GM23338 (cell line): ENCODE measurements at regions not wholly inside any gene's neighbourhood (a gene's known extent, or its start where the extent isn't known, plus 50 kb on each side); places are given as distances from the start of the nearest gene placed in this dataset.

ENCODE experiments used
- CTCF ChIP-seq, 2 experiments: fragments of 200-600 bp in 1 of 2; sonication (generic) in 1 of 2; conservative IDR thresholded peaks; 2 replicates each; pipeline versions ENCODE4 v1.5.1 to v1.6.1; 2016 to 2017; ENCODE audit warnings: antibody characterized with exemption in 2 of 2, low read depth in 2 of 2, mild to moderate bottlenecking in 2 of 2, moderate library complexity in 1 of 2
- EZH2 ChIP-seq: fragments of 200-600 bp; sonication (generic); IDR thresholded peaks from one replicate; pipeline ENCODE4 v1.8.0; 2017; ENCODE audit warnings: antibody characterized with exemption, mild to moderate bottlenecking, low read depth; ENCODE audit not compliant: unreplicated experiment
- EZH2phosphoT487 ChIP-seq: fragments of 200-600 bp; sonication (generic); IDR thresholded peaks from one replicate; pipeline ENCODE4 v1.8.1; 2018; ENCODE audit warnings: antibody characterized with exemption; ENCODE audit not compliant: unreplicated experiment
- JUNB ChIP-seq: IDR thresholded peaks from one replicate; pipeline ENCODE4 v1.6.1; 2016; ENCODE audit warnings: antibody characterized with exemption; ENCODE audit not compliant: unreplicated experiment
- POLR2AphosphoS5 ChIP-seq: IDR thresholded peaks from 2 replicates; pipeline ENCODE4 v1.6.1; 2016; ENCODE audit warnings: antibody characterized with exemption, low read depth
- TF ChIP-seq, protein P1 (sequence below): IDR thresholded peaks from one replicate; pipeline ENCODE4 v1.6.1; 2018; ENCODE audit warnings: antibody characterized with exemption; ENCODE audit not compliant: unreplicated experiment

DNA sequence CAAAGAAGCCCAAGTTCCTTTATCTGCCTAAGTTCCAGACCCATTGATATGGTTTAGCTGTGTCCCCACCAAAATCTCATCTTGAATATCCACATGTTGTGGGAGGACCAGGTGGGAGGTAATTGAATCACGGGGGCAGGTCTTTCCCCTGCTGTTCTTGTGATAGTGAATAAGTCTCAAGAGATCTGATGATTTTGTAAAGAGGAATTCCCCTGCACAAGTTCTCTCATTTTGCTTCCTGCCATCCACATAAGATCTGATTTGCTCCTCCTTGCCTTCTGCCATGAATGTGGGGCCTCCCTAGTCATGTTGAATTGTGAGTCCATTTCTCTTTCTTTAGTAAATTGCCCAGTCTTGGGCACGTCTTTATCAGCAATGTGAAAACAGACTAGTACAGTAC is 860.2 kb downstream of the FSTL5 start:
- TF ChIP-seq CTCF (conservative IDR thresholded peaks at IDR 0.05; ENCODE audit: low read depth in 2 of 2): no peak
- TF ChIP-seq POLR2AphosphoS5: no peak
- TF ChIP-seq EZH2phosphoT487: no peak
- TF ChIP-seq JUNB: no peak
- TF ChIP-seq EZH2: no peak
- TF ChIP-seq, protein P1, sequence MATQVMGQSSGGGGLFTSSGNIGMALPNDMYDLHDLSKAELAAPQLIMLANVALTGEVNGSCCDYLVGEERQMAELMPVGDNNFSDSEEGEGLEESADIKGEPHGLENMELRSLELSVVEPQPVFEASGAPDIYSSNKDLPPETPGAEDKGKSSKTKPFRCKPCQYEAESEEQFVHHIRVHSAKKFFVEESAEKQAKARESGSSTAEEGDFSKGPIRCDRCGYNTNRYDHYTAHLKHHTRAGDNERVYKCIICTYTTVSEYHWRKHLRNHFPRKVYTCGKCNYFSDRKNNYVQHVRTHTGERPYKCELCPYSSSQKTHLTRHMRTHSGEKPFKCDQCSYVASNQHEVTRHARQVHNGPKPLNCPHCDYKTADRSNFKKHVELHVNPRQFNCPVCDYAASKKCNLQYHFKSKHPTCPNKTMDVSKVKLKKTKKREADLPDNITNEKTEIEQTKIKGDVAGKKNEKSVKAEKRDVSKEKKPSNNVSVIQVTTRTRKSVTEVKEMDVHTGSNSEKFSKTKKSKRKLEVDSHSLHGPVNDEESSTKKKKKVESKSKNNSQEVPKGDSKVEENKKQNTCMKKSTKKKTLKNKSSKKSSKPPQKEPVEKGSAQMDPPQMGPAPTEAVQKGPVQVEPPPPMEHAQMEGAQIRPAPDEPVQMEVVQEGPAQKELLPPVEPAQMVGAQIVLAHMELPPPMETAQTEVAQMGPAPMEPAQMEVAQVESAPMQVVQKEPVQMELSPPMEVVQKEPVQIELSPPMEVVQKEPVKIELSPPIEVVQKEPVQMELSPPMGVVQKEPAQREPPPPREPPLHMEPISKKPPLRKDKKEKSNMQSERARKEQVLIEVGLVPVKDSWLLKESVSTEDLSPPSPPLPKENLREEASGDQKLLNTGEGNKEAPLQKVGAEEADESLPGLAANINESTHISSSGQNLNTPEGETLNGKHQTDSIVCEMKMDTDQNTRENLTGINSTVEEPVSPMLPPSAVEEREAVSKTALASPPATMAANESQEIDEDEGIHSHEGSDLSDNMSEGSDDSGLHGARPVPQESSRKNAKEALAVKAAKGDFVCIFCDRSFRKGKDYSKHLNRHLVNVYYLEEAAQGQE: no peak
